ENCODE measurements at regions not wholly inside any gene's neighbourhood (a gene's known extent, or its start where the extent isn't known, plus 50 kb on each side); places are given as distances from the start of the nearest gene placed in this dataset.

DNA sequence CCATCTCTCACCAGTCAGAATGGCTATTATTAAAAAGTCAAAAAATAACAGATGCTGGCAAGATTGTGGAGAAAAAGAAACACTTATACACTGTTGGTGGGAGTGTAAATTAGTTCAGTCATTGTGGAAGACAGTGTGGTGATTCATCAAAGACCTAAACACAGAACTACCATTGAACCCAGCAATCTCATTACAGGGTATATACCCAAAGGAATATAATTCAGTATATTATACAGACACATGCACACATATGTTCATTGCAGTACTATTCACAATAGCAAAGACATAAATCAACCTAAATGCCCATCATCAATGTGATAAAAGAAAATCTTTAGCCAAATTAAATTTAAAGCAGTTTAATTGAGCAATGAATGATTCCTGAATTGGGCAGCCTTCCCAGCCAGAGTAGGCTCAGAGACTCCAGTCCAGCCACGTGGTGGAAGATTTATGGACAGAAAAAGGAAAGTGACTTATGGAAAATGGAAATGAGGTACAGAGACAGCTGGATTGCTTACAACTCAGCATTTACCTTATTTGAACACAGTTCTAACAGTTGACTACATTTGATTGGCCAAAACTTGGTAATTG, 377.1 kb upstream of the SLC39A10 start:
- 0% methylated on average over 1 of the region's 1 CpG for WGBS (ENCODE audit: low lambda C conversion rate)
- ChIA-PET POLR2A (no interaction called here), CTCF (ENCODE audit: low intra/inter-chr PET ratio, low total read pairs) (no interaction called here)
- FAIRE-seq (no peak), DNase-seq (ENCODE audit: low spot score) (no peak), ATAC-seq (no peak)
- H3K4me3 ChIP-seq (replicated peaks in 1 of 3; ENCODE audit: insufficient read depth in 1 of 3, low read depth in 2 of 3, low read length in 3 of 3) = no peak overlapping the region
- no peaks in the 10 kb centered on the region for H3K79me2 ChIP-seq (ENCODE audit: insufficient read depth, low read length)
- no peaks in the 10 kb centered on the region; a peak in 1 of 5 replicates for H3K27me3 ChIP-seq (ENCODE audit: control insufficient read depth in 1 of 2, insufficient read depth in 2 of 2, low read length in 2 of 2)
- in situ Hi-C loops (cut with HindIII; ENCODE audit: extremely low pct_ligation_motif_present, low pct_unique_long_range_greater_than_20kb) = no loop called here
- BruUV-seq (replicated peaks) = no TSS peak
- no peak overlapping the region for H3K27ac ChIP-seq (ENCODE audit: extremely low read length, insufficient read depth, low read length)
- no peak overlapping the region for H3K4me2 ChIP-seq (ENCODE audit: low read depth, low read length)
- no peaks in the 10 kb centered on the region for H3K4me1 ChIP-seq (ENCODE audit: insufficient read depth, low read length)
- no peak overlapping the region for H3K9ac ChIP-seq (ENCODE audit: insufficient read depth, low read depth, low read length)
- no peak for TF ChIP-seq ETV6 (CRISPR knock-in tag; conservative IDR thresholded peaks at IDR 0.05)
- no peak for TF ChIP-seq YEATS4 (CRISPR knock-in tag; IDR thresholded peaks at IDR 0.05; ENCODE audit: borderline replicate concordance)
- no peak overlapping the region for H2AFZ ChIP-seq (ENCODE audit: low read length)
- H3K36me3 ChIP-seq (replicated peaks in 1 of 2; ENCODE audit: control insufficient read depth in 1 of 2, insufficient read depth in 2 of 2, low read length in 2 of 2) = no peaks in the 10 kb centered on the region
- no peaks in the 10 kb centered on the region for H4K20me1 ChIP-seq (ENCODE audit: insufficient read depth, low read length)
- no peaks in the 10 kb centered on the region for H3K9me3 ChIP-seq (ENCODE audit: low read length)
- intact Hi-C loops (cut with micrococcal nuclease; ENCODE audit: unreplicated experiment) = no loop called here

DNA sequence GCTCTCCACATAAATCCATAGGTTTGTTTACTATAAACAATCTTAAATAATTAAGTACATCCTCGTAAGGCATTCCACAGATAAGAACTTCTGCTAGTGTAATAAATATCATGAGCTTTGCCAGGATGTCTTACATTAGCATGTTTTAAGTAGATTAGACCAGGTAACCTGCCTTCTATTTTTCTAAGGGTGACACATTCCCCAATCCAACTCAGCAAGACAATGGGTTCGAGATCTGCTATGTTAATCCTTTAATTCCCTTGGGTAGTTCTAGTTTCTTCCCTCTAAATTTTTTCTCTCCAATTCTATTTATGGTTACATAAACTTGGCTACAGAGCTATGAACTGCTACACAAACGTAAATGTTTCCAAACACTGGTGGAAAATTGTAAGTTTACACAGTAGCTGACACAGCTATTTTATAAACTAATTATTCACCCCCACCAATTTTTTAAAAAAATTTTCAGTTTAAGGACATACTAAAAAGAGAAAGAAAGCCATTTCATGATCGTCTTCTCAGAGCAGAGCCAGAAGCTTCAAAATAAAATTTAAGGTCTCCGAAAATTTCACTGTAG, 386.5 kb upstream of the SLC39A10 start:
- FAIRE-seq (no peak), DNase-seq (ENCODE audit: low spot score) (no peak), ATAC-seq (no peak)
- H3K4me2 ChIP-seq (ENCODE audit: low read depth, low read length) = no peak overlapping the region
- TF ChIP-seq MAFK (conservative IDR thresholded peaks at IDR 0.05 in 1 of 2, IDR thresholded peaks at IDR 0.05 in 1 of 2; ENCODE audit: low read length in 2 of 2) = peak in 1 of 2 experiments; percentile 58; a peak in 2 of 4 replicates
- no peak for TF ChIP-seq ZNF7 (CRISPR knock-in tag; IDR thresholded peaks at IDR 0.05)
- H3K4me3 ChIP-seq (replicated peaks in 1 of 3; ENCODE audit: insufficient read depth in 1 of 3, low read depth in 2 of 3, low read length in 3 of 3) = no peak overlapping the region
- no peak overlapping the region for H3K27ac ChIP-seq (ENCODE audit: extremely low read length, insufficient read depth, low read length)
- H3K36me3 ChIP-seq (replicated peaks in 1 of 2; ENCODE audit: control insufficient read depth in 1 of 2, insufficient read depth in 2 of 2, low read length in 2 of 2) = no peaks in the 10 kb centered on the region
- H3K9ac ChIP-seq (ENCODE audit: insufficient read depth, low read depth, low read length) = no peak overlapping the region
- H3K27me3 ChIP-seq (ENCODE audit: control insufficient read depth in 1 of 2, insufficient read depth in 2 of 2, low read length in 2 of 2) = no peaks in the 10 kb centered on the region
- no peaks in the 10 kb centered on the region; the same call in 1 of the 2 replicates for H3K9me3 ChIP-seq (ENCODE audit: low read length)
- WGBS (ENCODE audit: low lambda C conversion rate) = 6% methylated on average over 5 of the region's 5 CpGs
- intact Hi-C loops (cut with micrococcal nuclease; ENCODE audit: unreplicated experiment) (no loop called here), in situ Hi-C loops (cut with HindIII; ENCODE audit: extremely low pct_ligation_motif_present, low pct_unique_long_range_greater_than_20kb) (no loop called here)
- H2AFZ ChIP-seq (ENCODE audit: low read length) = no peak overlapping the region
- CTCF ChIA-PET (ENCODE audit: low intra/inter-chr PET ratio, low total read pairs) = no interaction called here
- H3K79me2 ChIP-seq (ENCODE audit: insufficient read depth, low read length) = no peaks in the 10 kb centered on the region
- no peaks in the 10 kb centered on the region for H4K20me1 ChIP-seq (ENCODE audit: insufficient read depth, low read length)
- POLR2A ChIA-PET = no interaction called here
- BruUV-seq (replicated peaks) = no TSS peak
- H3K4me1 ChIP-seq (ENCODE audit: insufficient read depth, low read length) = no peaks in the 10 kb centered on the region
